ENCODE measurements at regions not wholly inside any gene's neighbourhood (a gene's known extent, or its start where the extent isn't known, plus 50 kb on each side); places are given as distances from the start of the nearest gene placed in this dataset.
A peak's percentile ranks its signal among the peaks of the same experiment; 100 is the strongest.

DNA sequence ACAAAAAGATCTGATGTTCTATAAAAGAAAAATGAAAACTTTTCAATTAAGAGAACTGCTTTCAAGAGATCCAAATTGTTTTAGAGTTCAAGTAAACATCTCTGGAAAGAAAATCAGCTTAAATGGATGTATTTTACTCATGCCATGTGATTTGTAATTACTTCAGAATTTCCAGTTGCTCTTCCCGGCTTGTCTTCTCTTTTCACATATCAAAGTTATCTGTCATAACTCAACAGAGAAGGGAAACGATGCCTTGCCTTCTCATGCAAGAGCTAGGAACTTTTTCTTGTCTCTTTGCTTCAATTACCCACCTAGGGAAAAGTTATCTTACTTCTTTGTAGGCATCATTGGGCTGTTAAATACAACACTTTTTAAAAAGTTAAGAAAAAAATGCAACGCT lies 255.2 kb upstream of the POU2AF2 start:
- no peaks in the 10 kb centered on the region for H3K36me3 ChIP-seq
- peaks cover 0 to 9% (median 7%) of the 10 kb centered on the region in 3 donors for H3K4me1 ChIP-seq
- TF ChIP-seq CTCF (IDR thresholded peaks at IDR 0.05) = no peak
- TF ChIP-seq POLR2A (IDR thresholded peaks at IDR 0.05) = no peak
- H3K4me3 ChIP-seq = no peak overlapping the region
- intact Hi-C loops (cut with DNase I) = no loop called here
- DNase-seq = no peak
- H3K27me3 ChIP-seq = no peaks in the 10 kb centered on the region
- WGBS, 2 donors = 49 to 73% methylated on average over 3 of the region's 3 CpGs
- peak overlapping the region in 2 of 4 donors; percentile 23 to 39 for H3K27ac ChIP-seq
- no peaks in the 10 kb centered on the region for H3K9me3 ChIP-seq

DNA sequence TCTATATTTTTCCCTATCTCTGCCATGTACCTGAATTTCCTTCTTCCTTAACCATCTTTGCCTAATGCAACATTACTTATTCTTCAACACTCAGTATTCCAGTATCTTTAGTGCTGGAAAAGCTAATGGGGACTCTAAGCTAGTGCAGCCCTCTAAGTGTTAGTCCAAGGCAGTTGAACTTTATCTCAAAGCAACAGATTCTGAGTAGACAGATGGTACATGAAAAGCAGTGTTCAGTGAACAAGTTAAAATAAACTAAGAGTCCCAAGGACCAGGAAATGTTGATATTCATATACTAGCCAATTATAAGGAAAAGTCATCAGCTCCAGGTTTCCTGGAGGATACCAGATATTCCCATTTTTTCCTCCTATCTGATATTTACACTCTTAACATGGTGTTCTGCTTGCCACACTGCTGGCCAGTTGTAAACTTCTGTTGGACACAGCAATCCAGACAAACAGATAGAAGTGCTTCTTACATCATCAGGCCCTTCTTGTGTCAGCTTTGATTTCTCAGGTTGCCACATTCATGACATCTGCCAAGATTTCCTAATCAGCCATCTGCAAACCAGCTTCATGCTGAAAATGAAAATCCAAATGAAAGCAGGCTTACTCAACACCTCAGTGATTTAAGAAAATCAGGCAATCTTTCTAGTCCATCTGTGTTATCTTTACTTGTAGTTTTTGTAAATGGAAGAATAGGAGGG lies 255.9 kb upstream of the POU2AF2 start:
- TF ChIP-seq CTCF (IDR thresholded peaks at IDR 0.05) = no peak
- no peak for TF ChIP-seq POLR2A (IDR thresholded peaks at IDR 0.05)
- Histone ChIP-seq H3K9me3 (no peaks in the 10 kb centered on the region), H3K4me1 (peaks cover 0 to 9% (median 7%) of the 10 kb centered on the region in 3 donors), H3K27ac (peak overlapping the region in 1 of 4 donors; percentile 33), H3K27me3 (no peaks in the 10 kb centered on the region), H3K36me3 (no peaks in the 10 kb centered on the region), H3K4me3 (no peak overlapping the region)
- intact Hi-C loops (cut with DNase I) = no loop called here
- DNase-seq = no peak

GRCh38 chr11:110988671-110989070 lies 256.9 kb upstream of the POU2AF2 start:
- Histone ChIP-seq H3K36me3 (no peaks in the 10 kb centered on the region), H3K4me3 (no peak overlapping the region), H3K9me3 (no peaks in the 10 kb centered on the region), H3K27ac (no peak overlapping the region), H3K4me1 (peaks cover 0 to 9% (median 7%) of the 10 kb centered on the region in 3 donors), H3K27me3 (no peaks in the 10 kb centered on the region)
- intact Hi-C loops (cut with DNase I) = no loop called here
- DNase-seq = no peak
- TF ChIP-seq CTCF (IDR thresholded peaks at IDR 0.05) = no peak
- no peak for TF ChIP-seq POLR2A (IDR thresholded peaks at IDR 0.05)
- 72 to 80% methylated on average over 3 of the region's 3 CpGs for WGBS, 2 donors

GRCh38 chr11:110986016-110986415 lies 259.5 kb upstream of the POU2AF2 start:
- intact Hi-C loops (cut with DNase I) = no loop called here
- 79 to 92% methylated on average over 7 of the region's 7 CpGs for whole genome bisulfite sequencing, 2 donors

DNA sequence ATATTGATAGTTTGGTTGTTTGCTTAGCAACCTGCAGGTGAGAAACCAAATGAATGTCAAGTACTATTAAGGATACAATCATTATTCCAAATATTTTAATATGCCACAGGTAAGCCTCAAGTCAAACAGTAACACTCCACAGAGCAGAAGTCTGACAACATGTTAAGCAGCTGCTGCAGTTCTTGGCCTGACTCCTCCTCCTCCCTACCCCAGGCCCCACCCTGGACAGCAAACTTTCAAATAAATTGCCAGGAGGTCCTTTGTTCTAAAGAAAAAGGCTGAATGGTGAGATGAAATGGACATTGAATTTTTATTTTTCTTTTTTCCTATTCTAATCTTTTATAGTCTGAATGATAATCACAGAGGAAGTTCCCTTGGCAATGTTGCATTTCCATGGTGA lies 260.0 kb upstream of the POU2AF2 start:
- DNase-seq = no peak
- intact Hi-C loops (cut with DNase I) = no loop called here

More at GRCh38 chr11:110986016-110986415, 259.5 kb upstream of the POU2AF2 start:
- TF ChIP-seq POLR2A (IDR thresholded peaks at IDR 0.05) (no peak), CTCF (IDR thresholded peaks at IDR 0.05) (no peak)
- Histone ChIP-seq H3K36me3 (no peaks in the 10 kb centered on the region), H3K4me3 (no peak overlapping the region), H3K4me1 (peaks cover 0 to 7% (median 6%) of the 10 kb centered on the region in 3 donors), H3K9me3 (no peaks in the 10 kb centered on the region), H3K27me3 (no peaks in the 10 kb centered on the region), H3K27ac (no peak overlapping the region)
- no peak for DNase-seq

More for the DNA sequence above, 260.0 kb upstream of the POU2AF2 start:
- TF ChIP-seq POLR2A (IDR thresholded peaks at IDR 0.05) (no peak), CTCF (IDR thresholded peaks at IDR 0.05) (no peak)
- H3K4me3 ChIP-seq = no peak overlapping the region
- H3K4me1 ChIP-seq = peaks cover 0 to 2% (median 2%) of the 10 kb centered on the region in 3 donors
- H3K27me3 ChIP-seq = no peaks in the 10 kb centered on the region
- no peaks in the 10 kb centered on the region for H3K9me3 ChIP-seq
- no peak overlapping the region for H3K27ac ChIP-seq
- no peaks in the 10 kb centered on the region for H3K36me3 ChIP-seq
